GM21360 (cell line): ENCODE measurements at regions not wholly inside any gene's neighbourhood (a gene's known extent, or its start where the extent isn't known, plus 50 kb on each side); places are given as distances from the start of the nearest gene placed in this dataset.
A peak's percentile ranks its signal among the peaks of the same experiment; 100 is the strongest.
"Not testable (repeated sequence)": the region's sequence is repeated elsewhere in the genome, so short reads cannot be mapped to it uniquely, and the experiment has no call there.

Source experiments
- ATAC-seq: cut with Tn5 transposase; IDR thresholded peaks from one replicate; pipeline ENCODE4 v1.9.1; 2021; ENCODE audit warnings: mild to moderate bottlenecking, moderate library complexity; ENCODE audit not compliant: unreplicated experiment

- ATAC-seq = peak; percentile 68
Measured at GRCh38 chr6:88499845-88500699, 333.9 kb upstream of the CNR1 start.

DNA sequence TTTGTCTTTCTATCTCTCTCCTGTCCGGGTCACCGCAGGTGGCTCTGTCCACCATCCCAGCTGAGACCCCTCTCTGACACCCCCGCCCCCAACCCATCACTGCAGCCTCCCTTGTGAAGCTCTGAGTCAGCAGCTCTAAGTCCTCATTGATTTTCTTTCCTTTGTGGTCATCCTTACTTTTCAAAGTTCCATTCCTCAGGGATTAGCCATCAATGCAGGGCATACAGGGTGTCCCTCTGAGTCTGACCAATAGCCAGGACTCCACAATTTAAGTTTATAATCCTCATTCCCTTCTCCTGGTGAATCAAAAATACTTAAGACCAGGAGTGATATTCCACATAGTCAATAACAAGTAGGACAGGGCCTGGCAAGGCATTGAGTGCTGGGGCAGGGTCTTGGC, 333.3 kb upstream of the CNR1 start:
- no peak for ATAC-seq

GRCh38 chr6:88497403-88497802, 331.3 kb upstream of the CNR1 start:
- ATAC-seq = not testable (repeated sequence)

- ATAC-seq = peak; percentile 56
Measured at GRCh38 chr6:88494401-88495140, 328.4 kb upstream of the CNR1 start.

DNA sequence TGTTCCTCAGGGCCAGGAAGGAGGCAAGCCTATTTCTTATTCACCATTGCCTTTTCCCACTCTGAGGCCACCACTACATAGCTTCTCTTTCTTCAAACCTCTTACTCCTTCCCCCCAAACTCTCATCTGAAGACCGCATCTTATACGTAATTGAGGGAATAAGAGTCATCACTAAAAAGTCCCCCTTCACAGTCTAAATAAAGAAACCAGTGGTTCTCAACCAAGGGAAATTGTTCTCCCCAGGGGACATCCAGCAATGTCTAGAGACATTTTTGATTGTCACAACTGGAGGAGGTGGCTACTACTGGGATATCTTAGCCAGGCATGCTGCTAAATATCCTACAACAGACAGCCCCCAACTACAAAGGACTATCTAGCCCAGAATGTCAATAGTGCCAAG, 327.6 kb upstream of the CNR1 start:
- ATAC-seq = no peak

DNA sequence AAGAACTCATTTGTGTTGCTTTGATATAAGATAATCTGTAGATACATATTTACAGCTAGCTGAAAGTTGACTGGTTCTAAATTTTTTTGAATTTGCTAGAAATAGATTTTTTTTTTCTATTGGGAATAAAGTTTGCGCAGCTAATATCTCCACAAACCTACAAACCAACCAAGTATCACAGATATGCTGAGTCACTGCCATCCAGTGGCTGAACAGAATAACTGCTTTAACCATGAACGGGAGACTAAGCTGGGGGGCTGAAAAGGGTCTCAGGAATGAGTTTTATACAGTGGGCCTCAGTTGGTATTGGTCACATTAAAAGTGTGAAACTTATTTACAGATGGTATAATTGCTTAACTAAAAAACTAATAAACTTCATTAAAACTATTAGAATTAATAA, 326.7 kb upstream of the CNR1 start:
- no peak for ATAC-seq

DNA sequence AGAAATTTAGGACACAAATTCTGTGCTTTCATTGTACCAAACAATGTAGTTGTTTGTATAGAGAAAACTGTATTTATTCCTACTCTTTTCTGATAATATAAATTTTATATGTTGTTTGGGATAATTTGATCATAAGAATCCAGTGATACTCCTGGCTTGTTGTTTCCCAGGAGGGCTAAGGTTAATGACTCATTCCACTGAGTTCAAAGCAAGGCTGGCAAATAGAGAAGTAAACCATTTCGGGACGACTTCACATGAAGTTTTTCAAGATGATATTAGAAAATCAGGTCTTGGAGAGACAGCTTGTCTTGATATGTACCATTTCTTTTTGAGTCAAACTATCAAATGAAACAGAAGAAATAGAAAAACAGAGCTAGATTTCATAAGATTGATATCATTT, 326.1 kb upstream of the CNR1 start:
- ATAC-seq = no peak

GRCh38 chr6:88491266-88491880, 325.2 kb upstream of the CNR1 start:
- ATAC-seq = no peak

DNA sequence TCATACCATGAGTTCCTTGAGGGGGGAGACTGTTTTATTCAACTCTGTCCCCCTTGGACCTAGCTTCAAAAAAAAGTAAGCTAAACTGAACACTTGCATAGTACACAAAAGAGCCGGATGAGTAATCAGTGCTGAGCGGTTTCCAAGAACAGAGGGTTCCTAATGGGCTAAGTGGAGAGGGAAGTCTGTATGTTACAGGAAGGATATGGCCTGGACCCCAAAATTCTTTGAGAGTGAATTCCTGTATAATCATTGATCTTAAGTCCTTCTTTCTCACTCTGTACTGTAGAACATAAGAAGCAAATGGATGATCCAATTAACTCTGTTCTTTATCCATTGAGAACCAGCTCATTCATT, 324.7 kb upstream of the CNR1 start:
- no peak for ATAC-seq

DNA sequence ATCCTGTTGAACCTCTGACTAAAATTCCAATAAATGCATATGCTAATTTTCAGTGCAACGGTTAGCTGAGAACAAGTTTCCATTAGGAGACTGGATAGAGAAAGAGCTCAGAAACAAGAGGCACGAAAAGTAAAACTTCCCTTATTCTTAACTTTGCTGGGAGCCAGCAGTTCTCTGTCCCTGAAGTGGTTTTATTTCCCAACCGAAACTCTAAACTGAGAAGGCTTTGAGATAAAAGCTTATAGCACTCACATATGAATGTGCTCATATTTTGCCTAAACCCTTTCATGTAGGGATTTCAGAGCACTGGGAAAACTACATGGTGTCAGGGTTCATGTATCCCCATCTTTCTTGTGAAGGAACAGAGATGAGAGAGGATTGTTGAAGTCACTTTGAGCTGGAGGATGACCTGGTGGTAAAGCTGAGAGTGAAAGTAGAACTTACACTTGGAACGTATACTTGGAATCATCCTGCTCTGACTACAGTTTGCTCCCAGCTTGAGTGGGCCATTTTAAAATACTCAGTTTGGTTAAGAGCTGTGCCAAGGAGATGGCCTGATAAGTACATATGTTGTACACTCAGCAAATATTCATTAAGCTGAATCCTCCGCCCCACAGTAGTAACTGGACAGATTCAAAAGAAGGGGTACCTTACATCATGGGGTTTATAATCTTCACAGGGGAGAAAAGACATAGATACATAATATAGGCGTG, 324.2 kb upstream of the CNR1 start:
- no peak for ATAC-seq

DNA sequence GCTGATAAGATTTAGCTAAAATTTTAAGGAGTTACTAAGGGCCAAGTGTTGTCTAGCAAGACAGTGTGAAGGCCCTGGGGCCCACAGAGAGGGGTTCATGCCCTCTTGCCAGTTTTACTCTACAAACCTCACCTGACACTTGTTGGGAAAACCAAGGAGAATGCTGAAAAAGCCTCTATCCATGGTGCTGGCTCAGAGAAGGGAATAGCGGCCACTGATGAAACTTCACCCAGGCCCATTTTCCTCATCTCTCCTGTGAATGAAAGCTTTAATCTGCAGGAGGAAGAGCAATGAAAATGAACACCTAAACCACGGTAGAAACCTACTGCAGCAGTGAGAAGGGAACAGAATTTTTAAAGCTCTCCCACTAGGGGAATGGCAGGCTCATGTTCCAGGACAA, 317.3 kb upstream of the CNR1 start:
- ATAC-seq = no peak

- no peak for ATAC-seq
Measured at GRCh38 chr6:88482465-88482864, 316.3 kb upstream of the CNR1 start.

DNA sequence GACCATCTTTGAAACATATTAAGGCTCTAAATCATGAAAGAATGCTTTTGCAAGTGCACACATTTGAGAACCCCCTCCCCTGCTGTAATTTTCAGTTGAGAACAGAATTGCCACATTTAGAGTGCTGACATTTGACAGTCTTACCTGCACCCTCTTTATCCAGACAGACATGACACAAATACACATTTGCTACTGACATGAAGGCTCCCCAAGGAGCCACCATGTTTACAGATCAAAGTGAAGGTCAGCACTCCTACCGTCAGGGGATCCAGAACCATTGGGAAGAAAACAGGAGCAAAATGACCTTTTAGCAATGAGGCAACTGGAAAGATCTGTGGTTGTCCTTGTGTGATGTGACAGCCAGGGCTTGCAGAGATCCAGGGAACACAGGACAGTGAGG, 315.4 kb upstream of the CNR1 start:
- ATAC-seq = no peak

DNA sequence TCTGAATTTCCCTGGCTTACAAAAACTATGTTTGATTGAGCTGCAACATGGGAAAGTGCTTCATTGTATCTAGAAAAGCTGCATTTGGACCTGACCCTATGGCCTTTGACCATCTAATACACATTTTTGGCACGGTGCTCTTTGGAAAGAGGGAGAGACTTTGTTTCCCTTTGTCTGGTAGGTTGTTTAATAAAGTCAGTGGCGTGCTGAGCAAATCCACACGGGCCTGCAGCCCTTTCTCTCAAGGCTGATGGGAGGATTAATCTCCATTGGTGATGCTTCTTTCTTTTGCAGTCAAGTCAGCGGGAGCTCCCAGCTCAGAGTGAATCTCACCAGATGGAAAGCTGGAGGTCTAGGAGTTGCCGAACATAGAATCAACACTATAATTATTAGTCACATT, 314.7 kb upstream of the CNR1 start:
- no peak for ATAC-seq

GRCh38 chr6:88477413-88477812, 311.3 kb upstream of the CNR1 start:
- no peak for ATAC-seq

DNA sequence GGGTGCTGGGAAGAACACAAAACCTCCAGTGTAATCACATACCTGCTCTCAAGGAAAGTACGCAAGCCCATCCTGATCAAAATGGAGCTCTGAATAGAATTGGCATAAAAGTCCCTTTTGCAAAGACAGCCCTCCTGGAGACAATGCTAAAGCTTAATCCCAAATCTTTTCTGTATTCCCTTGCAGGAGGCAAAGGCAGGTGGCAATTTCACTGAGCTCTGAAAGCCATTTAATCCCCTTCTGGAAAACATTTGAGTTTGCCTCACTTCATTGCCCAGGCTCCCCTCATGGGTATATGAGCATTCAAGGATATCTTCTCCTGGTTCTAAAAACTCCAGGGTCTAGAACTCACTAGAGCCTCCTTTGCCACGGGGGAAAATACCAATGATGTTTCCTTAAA, 310.2 kb upstream of the CNR1 start:
- ATAC-seq = no peak

GRCh38 chr6:88474720-88475119, 308.6 kb upstream of the CNR1 start:
- no peak for ATAC-seq

DNA sequence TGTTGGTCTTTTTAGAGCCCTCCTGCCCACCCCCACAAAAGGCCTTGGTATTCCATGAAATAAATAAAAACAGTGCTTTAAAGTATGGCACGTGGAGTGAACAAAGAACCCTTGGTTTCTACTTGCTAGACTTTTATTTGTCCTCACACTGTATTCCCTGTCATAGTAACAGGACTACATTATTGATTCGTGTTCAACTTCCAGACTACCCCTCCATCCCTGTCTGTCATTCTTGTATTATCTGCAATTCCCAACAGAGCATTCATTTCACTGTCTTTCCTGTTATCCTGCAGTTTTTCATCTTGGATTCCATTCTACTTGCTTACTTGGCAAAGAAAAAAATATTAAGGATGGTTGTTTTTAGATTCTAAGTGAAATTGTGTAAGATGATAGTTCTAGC, 307.4 kb upstream of the CNR1 start:
- ATAC-seq = no peak

GRCh38 chr6:88472851-88473525, 306.8 kb upstream of the CNR1 start:
- no peak for ATAC-seq

GRCh38 chr6:88459643-88460042, 293.5 kb upstream of the CNR1 start:
- ATAC-seq = no peak

- no peak for ATAC-seq
Measured at GRCh38 chr6:88459189-88459588, 293.0 kb upstream of the CNR1 start.
